GM12865 (cell line): ENCODE measurements at regions not wholly inside any gene's neighbourhood (a gene's known extent, or its start where the extent isn't known, plus 50 kb on each side); places are given as distances from the start of the nearest gene placed in this dataset.

ENCODE experiments used
- DNase-seq: peaks from one replicate; pipeline ENCODE4 v3.0.0; 2010; ENCODE audit warnings: low read depth
- H3K4me3 ChIP-seq: 2 replicates; pipeline ENCODE4 v1.5.1; 2011; ENCODE audit warnings: mild to moderate bottlenecking, low read depth, low read length, control low read depth
- TF ChIP-seq, protein P1 (sequence below): IDR thresholded peaks from 2 replicates; pipeline ENCODE4 v1.5.1; 2011; ENCODE audit warnings: low read length, control low read depth, low read depth, inconsistent platforms; ENCODE audit not compliant: insufficient read depth; ENCODE audit errors: missing control alignments

DNA sequence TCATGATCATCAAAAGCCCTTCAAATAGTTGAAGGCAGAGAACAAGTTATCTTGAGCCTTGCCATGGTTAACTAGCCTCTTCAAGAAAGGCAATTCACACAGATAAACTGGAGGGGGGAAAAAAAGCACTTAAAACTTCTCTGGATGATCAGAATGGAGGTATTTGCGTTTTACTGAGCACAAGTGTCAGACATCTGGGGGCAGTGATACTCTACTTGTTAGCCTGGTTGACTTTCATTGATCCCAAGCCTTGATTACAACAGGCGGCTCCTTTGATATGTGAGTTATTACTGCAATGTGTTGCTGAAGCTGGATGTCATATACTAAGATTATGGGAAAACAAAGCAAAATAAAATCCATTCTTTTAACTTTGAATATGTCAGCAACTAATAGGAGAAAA is 155.0 kb upstream of the HS3ST3A1 start:
- TF ChIP-seq, protein P1, sequence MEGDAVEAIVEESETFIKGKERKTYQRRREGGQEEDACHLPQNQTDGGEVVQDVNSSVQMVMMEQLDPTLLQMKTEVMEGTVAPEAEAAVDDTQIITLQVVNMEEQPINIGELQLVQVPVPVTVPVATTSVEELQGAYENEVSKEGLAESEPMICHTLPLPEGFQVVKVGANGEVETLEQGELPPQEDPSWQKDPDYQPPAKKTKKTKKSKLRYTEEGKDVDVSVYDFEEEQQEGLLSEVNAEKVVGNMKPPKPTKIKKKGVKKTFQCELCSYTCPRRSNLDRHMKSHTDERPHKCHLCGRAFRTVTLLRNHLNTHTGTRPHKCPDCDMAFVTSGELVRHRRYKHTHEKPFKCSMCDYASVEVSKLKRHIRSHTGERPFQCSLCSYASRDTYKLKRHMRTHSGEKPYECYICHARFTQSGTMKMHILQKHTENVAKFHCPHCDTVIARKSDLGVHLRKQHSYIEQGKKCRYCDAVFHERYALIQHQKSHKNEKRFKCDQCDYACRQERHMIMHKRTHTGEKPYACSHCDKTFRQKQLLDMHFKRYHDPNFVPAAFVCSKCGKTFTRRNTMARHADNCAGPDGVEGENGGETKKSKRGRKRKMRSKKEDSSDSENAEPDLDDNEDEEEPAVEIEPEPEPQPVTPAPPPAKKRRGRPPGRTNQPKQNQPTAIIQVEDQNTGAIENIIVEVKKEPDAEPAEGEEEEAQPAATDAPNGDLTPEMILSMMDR, result no peak
- no peak overlapping the region for H3K4me3 ChIP-seq
- DNase-seq, result no peak

- H3K4me3 ChIP-seq, result no peak overlapping the region
- TF ChIP-seq, protein P1, result no peak
- DNase-seq, result no peak
These were observed 156.1 kb upstream of the HS3ST3A1 start for GRCh38 chr17:13757871-13758270.

DNA sequence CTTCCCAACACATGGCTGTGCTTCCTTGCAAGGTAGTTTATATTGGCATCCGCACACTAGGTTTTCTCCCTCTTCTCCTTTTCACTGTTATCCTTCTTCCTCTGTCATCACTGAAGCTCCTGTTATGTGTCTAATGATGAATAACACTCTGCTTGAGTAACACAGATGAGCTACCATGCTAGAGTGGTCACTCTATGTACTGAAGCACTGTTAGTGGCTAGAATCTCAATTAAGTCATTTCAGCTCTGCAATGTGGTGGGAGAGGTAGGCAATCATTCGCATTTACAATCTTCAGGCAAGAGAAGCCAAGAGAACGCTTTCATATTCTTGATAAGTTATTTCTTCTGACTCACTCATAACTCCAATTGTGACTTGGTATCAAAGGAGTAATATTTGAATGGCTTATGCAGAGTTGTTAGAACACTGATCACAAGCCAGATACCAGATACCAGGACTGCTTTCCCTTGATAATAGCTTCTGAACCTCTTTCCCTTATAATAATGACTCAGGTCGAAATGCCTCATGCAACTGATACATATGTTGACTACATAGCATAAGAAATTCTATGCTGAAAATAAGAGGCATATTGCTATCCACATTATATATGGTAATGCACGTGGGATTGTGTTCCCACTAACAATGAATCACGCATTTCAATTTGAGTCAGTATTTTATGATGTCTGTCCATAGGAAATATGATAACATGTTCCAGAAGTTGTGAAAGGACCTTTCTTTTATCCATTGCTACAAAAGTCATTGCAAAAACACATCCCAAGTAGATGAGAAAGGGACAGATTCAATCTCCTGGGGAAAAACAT is 158.0 kb upstream of the HS3ST3A1 start:
- no peak for DNase-seq
- no peak overlapping the region for H3K4me3 ChIP-seq
- TF ChIP-seq, protein P1, result no peak

DNA sequence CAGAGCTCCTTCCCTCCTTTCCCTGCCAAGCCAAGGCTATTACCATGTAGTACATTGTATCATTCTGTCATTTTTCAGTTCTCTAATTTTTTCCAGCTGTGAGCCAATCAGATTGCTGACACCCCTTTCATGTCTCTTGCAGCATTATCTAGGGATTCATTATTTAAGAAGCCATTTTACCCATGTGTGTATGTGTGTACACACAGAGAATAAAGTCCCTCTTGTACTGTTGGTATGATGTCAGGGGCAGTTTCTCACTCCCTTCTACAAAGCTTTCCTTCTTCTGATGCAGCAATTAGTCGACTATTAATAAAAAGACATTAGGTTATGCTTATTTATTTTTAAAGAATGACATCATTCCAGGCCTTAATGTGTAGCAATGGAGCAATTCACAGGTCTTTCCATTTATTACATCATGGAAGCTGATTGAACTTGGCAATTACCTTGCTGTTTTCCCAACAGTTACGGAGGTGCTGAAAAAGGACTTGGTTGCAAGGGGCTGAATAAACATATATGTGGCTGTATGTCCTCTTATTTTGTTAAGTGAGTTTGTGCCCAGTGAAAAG is 159.4 kb upstream of the HS3ST3A1 start:
- TF ChIP-seq, protein P1, result no peak
- H3K4me3 ChIP-seq, result no peak overlapping the region
- DNase-seq, result no peak

- H3K4me3 ChIP-seq, result no peak overlapping the region
- no peak for DNase-seq
These were observed 164.0 kb upstream of the HS3ST3A1 start for GRCh38 chr17:13765701-13766100.

GRCh38 chr17:13770702-13771101 is 169.0 kb upstream of the HS3ST3A1 start:
- TF ChIP-seq, protein P1, result no peak
- DNase-seq, result no peak
- H3K4me3 ChIP-seq, result no peak overlapping the region

More at GRCh38 chr17:13765701-13766100, 164.0 kb upstream of the HS3ST3A1 start:
- TF ChIP-seq, protein P1, result no peak

DNA sequence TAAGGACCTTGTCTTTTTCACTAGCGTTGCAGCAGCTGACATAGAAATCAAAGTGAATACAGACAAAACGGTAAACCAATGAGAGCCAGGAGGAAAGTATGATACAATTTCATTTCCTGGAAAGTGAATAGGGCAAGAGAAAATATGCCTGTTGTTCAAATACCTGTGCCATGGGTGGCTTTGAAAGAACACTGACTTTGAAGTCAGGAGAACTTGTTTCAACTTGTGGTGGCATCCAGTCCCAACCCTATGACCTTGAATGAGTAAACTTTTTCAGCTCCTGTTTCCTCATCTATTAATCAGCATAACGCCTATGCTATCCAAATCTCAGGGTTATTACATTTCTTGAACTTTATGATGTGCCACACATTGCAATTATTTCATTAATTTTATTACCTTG is 173.7 kb upstream of the HS3ST3A1 start:
- TF ChIP-seq, protein P1, result no peak
- no peak overlapping the region for H3K4me3 ChIP-seq
- DNase-seq, result no peak
